ENCODE measurements at regions not wholly inside any gene's neighbourhood (a gene's known extent, or its start where the extent isn't known, plus 50 kb on each side); places are given as distances from the start of the nearest gene placed in this dataset.

- TF ChIP-seq NFRKB (IDR thresholded peaks at IDR 0.05) (no peak), SUZ12 (IDR thresholded peaks at IDR 0.05) (no peak), BHLHE40 (IDR thresholded peaks at IDR 0.05; ENCODE audit: borderline replicate concordance) (no peak), CTBP1 (IDR thresholded peaks at IDR 0.05; ENCODE audit: borderline replicate concordance) (no peak), L3MBTL2 (conservative IDR thresholded peaks at IDR 0.05) (no peak), FOXK2 (IDR thresholded peaks at IDR 0.05) (no peak), FOXM1 (IDR thresholded peaks at IDR 0.05; ENCODE audit: borderline replicate concordance) (no peak), SP1 (IDR thresholded peaks at IDR 0.05) (no peak), ARNT (IDR thresholded peaks at IDR 0.05) (no peak), TARDBP (IDR thresholded peaks at IDR 0.05) (no peak), LEF1 (IDR thresholded peaks at IDR 0.05; ENCODE audit: borderline replicate concordance) (no peak), HDGF (IDR thresholded peaks at IDR 0.05; ENCODE audit: borderline replicate concordance) (no peak)
Measured at GRCh38 chr1:163928069-163928468, 606.3 kb downstream of the NUF2 start.
